GM12878 (cell line): ENCODE measurements at regions not wholly inside any gene's neighbourhood (a gene's known extent, or its start where the extent isn't known, plus 50 kb on each side); places are given as distances from the start of the nearest gene placed in this dataset.

ENCODE experiments used
- ATAC-seq: fragments of 200-7000 bp; cut with Tn5 transposase; 3 replicates; pipeline ENCODE4 v1.9.1; 2020; ENCODE audit warnings: mild to moderate bottlenecking, moderate library complexity
- BruUV-seq: library from RNA; stranded (reverse); fragments of 400-500 nt; replicated peaks from 2 replicates; lab custom pipeline; 2021; lab: Mats Ljungman, UMichigan
- CTCF ChIA-PET: fragments of 300-600 bp; sonication (Branson Sonifier 250); formaldehyde crosslinking; extraction: SDS; loops from one replicate; lab custom pipeline; 2021; ENCODE audit warnings: inconsistent platforms; lab: Yijun Ruan, JAX
- POLR2A ChIA-PET: fragments of 350-600 bp; formaldehyde crosslinking; extraction: SDS; loops from one replicate; lab custom pipeline; 2021; ENCODE audit warnings: inconsistent platforms; lab: Charles Lee
- RAD21 ChIA-PET: fragments of 300-600 bp; sonication (Branson Sonifier 250); formaldehyde crosslinking; loops from one replicate; lab custom pipeline; 2023; ENCODE audit warnings: antibody characterized with exemption; ENCODE audit not compliant: unreplicated experiment; lab: Charles Lee
- SMC1A ChIA-PET: fragments of 300-600 bp; sonication (Branson Sonifier 250); formaldehyde crosslinking; loops from one replicate; lab custom pipeline; 2023; ENCODE audit not compliant: unreplicated experiment, uncharacterized antibody; lab: Charles Lee
- DNase-seq: peaks from one replicate; pipeline ENCODE4 v3.0.0-alpha.2; 2011; ENCODE audit warnings: low read depth, low spot score
- FAIRE-seq: peaks from 3 replicates; lab custom pipeline; 2011; peaks lifted over from hg19 to GRCh38; lab: Jason Lieb, UNC
- H2AFZ ChIP-seq: 2 replicates; pipeline ENCODE4 v1.6.0; 2011; ENCODE audit warnings: low read depth, low read length, control low read depth; ENCODE audit not compliant: control insufficient read depth
- H3K27ac ChIP-seq: 2 replicates; pipeline ENCODE4 v1.5.1; 2011; ENCODE audit warnings: control low read depth; ENCODE audit not compliant: control insufficient read depth, insufficient read depth
- H3K27me3 ChIP-seq, 2 experiments: replicated peaks in 1 of 2; 2 replicates each; pipeline versions ENCODE4 v1.6.0 to v1.6.1; 2011; ENCODE audit warnings: low read length in 1 of 2; ENCODE audit not compliant: control insufficient read depth in 2 of 2, insufficient read depth in 2 of 2
- H3K36me3 ChIP-seq, 2 experiments: 2 replicates each; pipeline ENCODE4 v1.5.1; 2011; ENCODE audit warnings: low read length in 1 of 2; ENCODE audit not compliant: control insufficient read depth in 2 of 2, insufficient read depth in 2 of 2
- H3K4me1 ChIP-seq: 2 replicates; pipeline ENCODE4 v1.6.1; 2011; ENCODE audit warnings: mild to moderate bottlenecking, low read length, moderate library complexity, mixed read lengths; ENCODE audit not compliant: control insufficient read depth, insufficient read depth
- H3K4me2 ChIP-seq: 2 replicates; pipeline ENCODE4 v1.6.0; 2011; ENCODE audit warnings: control low read depth; ENCODE audit not compliant: control insufficient read depth, insufficient read depth
- H3K4me3 ChIP-seq: fragments of 200-600 bp; sonication (generic); 2 replicates; pipeline ENCODE4 v1.5.1; 2016
- H3K79me2 ChIP-seq: 2 replicates; pipeline ENCODE4 v1.6.0; 2011; ENCODE audit warnings: low read length; ENCODE audit not compliant: control insufficient read depth, insufficient read depth
- H3K9ac ChIP-seq: 2 replicates; pipeline ENCODE4 v1.8.0; 2011; ENCODE audit warnings: low read length, control low read depth, mixed read lengths; ENCODE audit not compliant: control insufficient read depth, insufficient read depth
- H3K9me3 ChIP-seq: replicated peaks from 3 replicates; pipeline ENCODE4 v1.5.1; 2011; ENCODE audit warnings: mild to moderate bottlenecking, low read length; ENCODE audit not compliant: control insufficient read depth, insufficient read depth
- H4K20me1 ChIP-seq: 2 replicates; pipeline ENCODE4 v1.6.0; 2011; ENCODE audit not compliant: control insufficient read depth, insufficient read depth
- BRCA1 ChIP-seq: IDR thresholded peaks from 2 replicates; pipeline ENCODE4 v1.6.1; 2011; ENCODE audit warnings: low read depth, low read length, improper control_type of control experiment
- KDM1A ChIP-seq: fragments of 200-600 bp; sonication (generic); IDR thresholded peaks from 2 replicates; pipeline ENCODE4 v1.6.1; 2016; ENCODE audit warnings: borderline replicate concordance
- MEF2B ChIP-seq: fragments of 450-650 bp; IDR thresholded peaks from 2 replicates; pipeline ENCODE4 v1.6.1; 2018; ENCODE audit warnings: mild to moderate bottlenecking, moderate library complexity; ENCODE audit not compliant: partially characterized antibody, poor library complexity, severe bottlenecking
- NR2C2 ChIP-seq: IDR thresholded peaks from 2 replicates; pipeline ENCODE4 v1.6.1; 2011; ENCODE audit warnings: borderline replicate concordance, low read depth; ENCODE audit not compliant: control insufficient read depth, insufficient read length
- SIN3A ChIP-seq: IDR thresholded peaks from 2 replicates; pipeline ENCODE4 v1.6.1; 2012; ENCODE audit warnings: low read depth, low read length, improper control_type of control experiment
- WGBS: methylation state at CpG from one replicate; pipeline ENCODE4 v1.1.6; 2016; ENCODE audit warnings: low lambda C conversion rate; ENCODE audit not compliant: insufficient replicate concordance, insufficient coverage; ENCODE audit errors: missing lambda C conversion rate; 5-methylcytosine and 5-hydroxymethylcytosine counted together
- in situ Hi-C: fragments of 300-500 bp; cut with MboI; formaldehyde crosslinking; loops from 9 replicates; pipeline ENCODE4 v1.14.3; 2018; ENCODE audit warnings: mixed read lengths
- intact Hi-C: fragments of 100-400 bp; cut with micrococcal nuclease; formaldehyde crosslinking; loops from one replicate; pipeline ENCODE4 v1.14.2; 2022; ENCODE audit not compliant: unreplicated experiment
- TF ChIP-seq, protein P1 (sequence below): fragments of 450-650 bp; formaldehyde crosslinking; IDR thresholded peaks from 2 replicates; pipeline ENCODE4 v1.4.0; 2022; ENCODE audit warnings: mild to moderate bottlenecking, moderate library complexity

DNA sequence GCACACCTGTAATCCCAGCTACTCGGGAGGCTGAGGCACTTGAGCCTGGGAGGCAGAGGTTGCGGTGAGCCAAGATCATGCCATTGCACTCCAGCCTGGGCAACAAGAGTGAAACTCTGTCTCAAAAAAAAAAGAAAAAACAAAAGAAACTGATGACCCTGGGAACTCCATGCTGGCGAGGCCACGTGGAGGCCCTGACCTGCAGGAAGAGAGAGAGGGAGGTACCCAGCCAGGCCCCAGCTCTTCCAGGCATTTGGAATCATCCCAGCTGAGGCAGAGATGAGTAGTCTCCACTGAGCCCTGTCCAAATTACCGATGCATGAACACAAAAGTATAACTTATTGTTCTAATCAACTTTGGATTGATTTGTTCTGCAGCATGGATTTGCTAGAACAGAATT is 132.0 kb upstream of the ZBTB40 start:
- BruUV-seq: no TSS peak
- no peak for FAIRE-seq
- intact Hi-C loops: no loop called here

DNA sequence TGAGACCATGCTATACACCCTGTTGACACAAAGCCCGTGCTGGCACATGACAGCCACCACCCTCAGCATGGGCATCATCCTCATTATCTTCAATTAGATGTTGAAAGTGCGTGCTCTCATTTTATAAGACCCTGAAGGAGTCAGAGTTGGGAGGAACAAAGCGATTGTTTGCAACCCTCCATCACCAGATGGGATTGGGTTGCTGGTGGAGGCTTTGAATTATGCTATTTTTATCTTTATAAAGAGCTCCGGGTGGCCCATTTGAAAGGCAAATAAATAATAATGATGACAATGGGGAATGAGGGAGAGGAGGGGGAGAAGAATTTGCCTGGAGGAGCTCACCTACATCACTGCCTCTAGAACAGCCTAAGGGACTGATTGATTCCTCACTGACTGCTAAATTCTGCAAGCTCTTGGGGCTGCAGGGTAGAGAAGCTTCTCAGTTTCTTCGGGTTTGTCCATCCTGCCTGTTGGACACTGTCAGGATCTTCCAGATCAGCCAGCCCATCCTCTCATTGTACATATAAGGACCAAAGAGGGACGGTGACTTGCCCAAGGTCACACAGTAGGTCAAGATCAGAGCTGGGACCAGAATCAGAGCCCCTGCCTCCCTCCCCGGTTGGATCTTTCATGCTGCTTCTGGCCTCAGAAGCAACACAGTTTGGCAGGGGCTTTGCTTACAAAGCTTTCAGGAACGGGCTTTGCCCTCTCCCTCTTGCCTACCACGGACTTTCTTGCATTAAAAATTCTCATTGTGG is 130.9 kb upstream of the ZBTB40 start:
- WGBS: 19% methylated on average over 9 of the region's 9 CpGs
- H4K20me1 ChIP-seq: no peaks in the 10 kb centered on the region
- in situ Hi-C loops: no loop called here
- BruUV-seq: no TSS peak
- intact Hi-C loops: no loop called here
- DNase-seq (no peak), FAIRE-seq (no peak), ATAC-seq (no peak)
- H3K9me3 ChIP-seq: no peaks in the 10 kb centered on the region
- no peak overlapping the region for H3K4me2 ChIP-seq
- no peak overlapping the region for H3K4me3 ChIP-seq
- ChIA-PET POLR2A (no interaction called here), RAD21 (no interaction called here), SMC1A (interaction anchor here (1.3 kb wide), 1 partner anchor 14 kb away, joined by 3 read pairs; no protein-coding TSS in a partner anchor), CTCF (interaction anchor here (1.4 kb wide), 1 partner anchor 215 kb away, joined by 3 read pairs; no protein-coding TSS in a partner anchor)
- H3K36me3 ChIP-seq: no peaks in the 10 kb centered on the region
- no peak overlapping the region for H3K9ac ChIP-seq
- H3K27ac ChIP-seq: no peak overlapping the region
- no peaks in the 10 kb centered on the region for H3K27me3 ChIP-seq
- H3K4me1 ChIP-seq: no peaks in the 10 kb centered on the region
- H3K79me2 ChIP-seq: no peaks in the 10 kb centered on the region
- TF ChIP-seq, protein P1, sequence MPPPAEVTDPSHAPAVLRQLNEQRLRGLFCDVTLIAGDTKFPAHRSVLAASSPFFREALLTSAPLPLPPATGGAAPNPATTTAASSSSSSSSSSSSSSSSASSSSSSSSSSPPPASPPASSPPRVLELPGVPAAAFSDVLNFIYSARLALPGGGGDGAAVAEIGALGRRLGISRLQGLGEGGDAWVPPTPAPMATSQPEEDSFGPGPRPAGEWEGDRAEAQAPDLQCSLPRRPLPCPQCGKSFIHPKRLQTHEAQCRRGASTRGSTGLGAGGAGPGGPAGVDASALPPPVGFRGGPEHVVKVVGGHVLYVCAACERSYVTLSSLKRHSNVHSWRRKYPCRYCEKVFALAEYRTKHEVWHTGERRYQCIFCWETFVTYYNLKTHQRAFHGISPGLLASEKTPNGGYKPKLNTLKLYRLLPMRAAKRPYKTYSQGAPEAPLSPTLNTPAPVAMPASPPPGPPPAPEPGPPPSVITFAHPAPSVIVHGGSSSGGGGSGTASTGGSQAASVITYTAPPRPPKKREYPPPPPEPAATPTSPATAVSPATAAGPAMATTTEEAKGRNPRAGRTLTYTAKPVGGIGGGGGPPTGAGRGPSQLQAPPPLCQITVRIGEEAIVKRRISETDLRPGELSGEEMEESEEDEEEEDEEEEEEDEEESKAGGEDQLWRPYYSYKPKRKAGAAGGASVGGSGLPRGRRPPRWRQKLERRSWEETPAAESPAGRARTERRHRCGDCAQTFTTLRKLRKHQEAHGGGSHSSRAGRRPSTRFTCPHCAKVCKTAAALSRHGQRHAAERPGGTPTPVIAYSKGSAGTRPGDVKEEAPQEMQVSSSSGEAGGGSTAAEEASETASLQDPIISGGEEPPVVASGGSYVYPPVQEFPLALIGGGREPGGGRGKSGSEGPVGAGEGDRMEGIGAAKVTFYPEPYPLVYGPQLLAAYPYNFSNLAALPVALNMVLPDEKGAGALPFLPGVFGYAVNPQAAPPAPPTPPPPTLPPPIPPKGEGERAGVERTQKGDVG (CRISPR knock-in tag): no peak
- TF ChIP-seq KDM1A (no peak), MEF2B (no peak), SIN3A (no peak), BRCA1 (no peak), NR2C2 (no peak)
- H2AFZ ChIP-seq: no peak overlapping the region

More for the DNA sequence above, 132.0 kb upstream of the ZBTB40 start:
- no peaks in the 10 kb centered on the region for H3K4me1 ChIP-seq
- H3K9ac ChIP-seq: no peak overlapping the region
- H3K27me3 ChIP-seq: no peaks in the 10 kb centered on the region
- ChIA-PET POLR2A (no interaction called here), RAD21 (no interaction called here), SMC1A (no interaction called here), CTCF (no interaction called here)
- no peaks in the 10 kb centered on the region for H3K79me2 ChIP-seq
- no peaks in the 10 kb centered on the region for H3K9me3 ChIP-seq
- no peak for TF ChIP-seq SIN3A
- WGBS: 32% methylated on average over 5 of the region's 5 CpGs
- H3K36me3 ChIP-seq: no peaks in the 10 kb centered on the region
- H3K4me2 ChIP-seq: no peak overlapping the region
- H3K27ac ChIP-seq: no peak overlapping the region
- no peak overlapping the region for H3K4me3 ChIP-seq
- in situ Hi-C loops: no loop called here
- DNase-seq: no peak
- H2AFZ ChIP-seq: no peak overlapping the region
- ATAC-seq: no peak
- H4K20me1 ChIP-seq: no peaks in the 10 kb centered on the region
